ENCODE measurements at regions not wholly inside any gene's neighbourhood (a gene's known extent, or its start where the extent isn't known, plus 50 kb on each side); places are given as distances from the start of the nearest gene placed in this dataset.

GRCh38 chr4:117156806-117157205 is 71.4 kb upstream of the TRAM1L1 start:
- Histone ChIP-seq H4K8ac (ENCODE audit: low read length) (no peak overlapping the region), H3K23ac (ENCODE audit: low read length in 2 of 2) (no peak overlapping the region), H3K4me1 (ENCODE audit: control insufficient read depth, insufficient read depth, low read depth, low read length) (peaks cover 4% of the 10 kb centered on the region), H2AK5ac (ENCODE audit: low read length, severe bottlenecking) (no peak overlapping the region), H3K27ac (ENCODE audit: low read length, poor library complexity, severe bottlenecking) (no peak overlapping the region), H2AFZ (ENCODE audit: low read depth, low read length) (no peak overlapping the region), H4K91ac (ENCODE audit: low read length) (no peak overlapping the region), H3K36me3 (ENCODE audit: control insufficient read depth in 1 of 2, insufficient read depth in 2 of 2, low read depth in 1 of 2, low read length in 2 of 2) (no peaks in the 10 kb centered on the region), H3K4me3 (ENCODE audit: insufficient read depth in 1 of 2, low read depth in 1 of 2, low read length in 2 of 2) (no peak overlapping the region), H2BK15ac (ENCODE audit: low read depth, poor library complexity, severe bottlenecking) (no peak overlapping the region), H2BK12ac (ENCODE audit: low read length in 2 of 2) (no peak overlapping the region), H3K4me2 (ENCODE audit: low read length, poor library complexity, severe bottlenecking) (no peak overlapping the region), H2BK120ac (ENCODE audit: low read depth, low read length) (no peak overlapping the region), H3K9me3 (ENCODE audit: control insufficient read depth, low read length) (peaks cover 3% of the 10 kb centered on the region), H3K27me3 (ENCODE audit: control insufficient read depth in 1 of 2, insufficient read depth in 1 of 2, low read length in 2 of 2) (no peaks in the 10 kb centered on the region), H3K18ac (ENCODE audit: low read depth in 1 of 2, low read length in 2 of 2) (no peak overlapping the region), H3K79me1 (replicated peaks; ENCODE audit: low read length, poor library complexity, severe bottlenecking) (no peaks in the 10 kb centered on the region), H3K14ac (ENCODE audit: low read length in 2 of 2) (no peak overlapping the region), H3K9ac (ENCODE audit: low read length) (no peak overlapping the region), H2BK5ac (ENCODE audit: low read depth, low read length, poor library complexity, severe bottlenecking) (no peak overlapping the region), H3K4ac (ENCODE audit: low read depth in 1 of 2, low read length in 2 of 2) (no peak overlapping the region)
- DNase-seq: no peak
- WGBS: 0% methylated on average over 1 of the region's 2 CpGs

- no peak for DNase-seq
- Histone ChIP-seq H2BK120ac (ENCODE audit: low read depth, low read length) (no peak overlapping the region), H4K8ac (ENCODE audit: low read length) (no peak overlapping the region), H3K4ac (ENCODE audit: low read depth in 1 of 2, low read length in 2 of 2) (no peak overlapping the region), H3K36me3 (ENCODE audit: control insufficient read depth in 1 of 2, insufficient read depth in 2 of 2, low read depth in 1 of 2, low read length in 2 of 2) (no peaks in the 10 kb centered on the region), H3K4me1 (ENCODE audit: control insufficient read depth, insufficient read depth, low read depth, low read length) (peaks cover 4% of the 10 kb centered on the region), H3K27me3 (ENCODE audit: control insufficient read depth in 1 of 2, insufficient read depth in 1 of 2, low read length in 2 of 2) (no peaks in the 10 kb centered on the region), H3K23ac (ENCODE audit: low read length in 2 of 2) (no peak overlapping the region), H3K14ac (ENCODE audit: low read length in 2 of 2) (no peak overlapping the region), H3K27ac (ENCODE audit: low read length, poor library complexity, severe bottlenecking) (no peak overlapping the region), H2BK5ac (ENCODE audit: low read depth, low read length, poor library complexity, severe bottlenecking) (no peak overlapping the region), H3K18ac (ENCODE audit: low read depth in 1 of 2, low read length in 2 of 2) (no peak overlapping the region), H3K79me1 (replicated peaks; ENCODE audit: low read length, poor library complexity, severe bottlenecking) (no peaks in the 10 kb centered on the region), H3K4me2 (ENCODE audit: low read length, poor library complexity, severe bottlenecking) (no peak overlapping the region), H3K9ac (ENCODE audit: low read length) (no peak overlapping the region), H4K91ac (ENCODE audit: low read length) (no peak overlapping the region), H2BK12ac (ENCODE audit: low read length in 2 of 2) (no peak overlapping the region), H2BK15ac (ENCODE audit: low read depth, poor library complexity, severe bottlenecking) (no peak overlapping the region), H2AFZ (ENCODE audit: low read depth, low read length) (no peak overlapping the region), H3K4me3 (ENCODE audit: insufficient read depth in 1 of 2, low read depth in 1 of 2, low read length in 2 of 2) (no peak overlapping the region), H2AK5ac (ENCODE audit: low read length, severe bottlenecking) (no peak overlapping the region), H3K9me3 (ENCODE audit: control insufficient read depth, low read length) (no peaks in the 10 kb centered on the region)
Observed at GRCh38 chr4:117157360-117157759, 72.0 kb upstream of the TRAM1L1 start.

GRCh38 chr4:117162976-117163375 is 77.6 kb upstream of the TRAM1L1 start:
- WGBS: 89% methylated on average over 3 of the region's 3 CpGs
- no peak overlapping the region for H2BK15ac ChIP-seq (ENCODE audit: low read depth, poor library complexity, severe bottlenecking)
- no peak overlapping the region for H3K18ac ChIP-seq (ENCODE audit: low read depth in 1 of 2, low read length in 2 of 2)
- H3K36me3 ChIP-seq (ENCODE audit: control insufficient read depth in 1 of 2, insufficient read depth in 2 of 2, low read depth in 1 of 2, low read length in 2 of 2): no peaks in the 10 kb centered on the region
- no peak overlapping the region for H3K4ac ChIP-seq (ENCODE audit: low read depth in 1 of 2, low read length in 2 of 2)
- H2AK5ac ChIP-seq (ENCODE audit: low read length, severe bottlenecking): no peak overlapping the region
- H3K4me3 ChIP-seq (ENCODE audit: insufficient read depth in 1 of 2, low read depth in 1 of 2, low read length in 2 of 2): no peak overlapping the region
- no peak overlapping the region for H3K4me2 ChIP-seq (ENCODE audit: low read length, poor library complexity, severe bottlenecking)
- H3K27me3 ChIP-seq (ENCODE audit: control insufficient read depth in 1 of 2, insufficient read depth in 1 of 2, low read length in 2 of 2): no peaks in the 10 kb centered on the region
- H2AFZ ChIP-seq (ENCODE audit: low read depth, low read length): no peak overlapping the region
- H3K4me1 ChIP-seq (ENCODE audit: control insufficient read depth, insufficient read depth, low read depth, low read length): no peaks in the 10 kb centered on the region
- H3K23ac ChIP-seq (ENCODE audit: low read length in 2 of 2): no peak overlapping the region
- no peak overlapping the region for H2BK12ac ChIP-seq (ENCODE audit: low read length in 2 of 2)
- no peaks in the 10 kb centered on the region for H3K79me1 ChIP-seq (replicated peaks; ENCODE audit: low read length, poor library complexity, severe bottlenecking)
- no peak overlapping the region for H2BK120ac ChIP-seq (ENCODE audit: low read depth, low read length)
- no peak for DNase-seq
- H4K8ac ChIP-seq (ENCODE audit: low read length): no peak overlapping the region
- H4K91ac ChIP-seq (ENCODE audit: low read length): no peak overlapping the region
- no peak overlapping the region for H3K27ac ChIP-seq (ENCODE audit: low read length, poor library complexity, severe bottlenecking)
- H2BK5ac ChIP-seq (ENCODE audit: low read depth, low read length, poor library complexity, severe bottlenecking): no peak overlapping the region
- no peak overlapping the region for H3K9ac ChIP-seq (ENCODE audit: low read length)
- no peak overlapping the region for H3K14ac ChIP-seq (ENCODE audit: low read length in 2 of 2)
- no peaks in the 10 kb centered on the region for H3K9me3 ChIP-seq (ENCODE audit: control insufficient read depth, low read length)

GRCh38 chr4:117164338-117164737 is 79.0 kb upstream of the TRAM1L1 start:
- Histone ChIP-seq H4K8ac (ENCODE audit: low read length) (no peak overlapping the region), H3K9ac (ENCODE audit: low read length) (no peak overlapping the region), H3K4me3 (ENCODE audit: insufficient read depth in 1 of 2, low read depth in 1 of 2, low read length in 2 of 2) (no peak overlapping the region), H3K4me2 (ENCODE audit: low read length, poor library complexity, severe bottlenecking) (no peak overlapping the region), H3K18ac (ENCODE audit: low read depth in 1 of 2, low read length in 2 of 2) (no peak overlapping the region), H2BK15ac (ENCODE audit: low read depth, poor library complexity, severe bottlenecking) (no peak overlapping the region), H2AFZ (ENCODE audit: low read depth, low read length) (no peak overlapping the region), H3K4ac (ENCODE audit: low read depth in 1 of 2, low read length in 2 of 2) (no peak overlapping the region), H2BK5ac (ENCODE audit: low read depth, low read length, poor library complexity, severe bottlenecking) (no peak overlapping the region), H2BK12ac (ENCODE audit: low read length in 2 of 2) (no peak overlapping the region), H4K91ac (ENCODE audit: low read length) (no peak overlapping the region), H3K23ac (ENCODE audit: low read length in 2 of 2) (no peak overlapping the region), H3K79me1 (replicated peaks; ENCODE audit: low read length, poor library complexity, severe bottlenecking) (no peaks in the 10 kb centered on the region), H3K4me1 (ENCODE audit: control insufficient read depth, insufficient read depth, low read depth, low read length) (no peaks in the 10 kb centered on the region), H3K27me3 (ENCODE audit: control insufficient read depth in 1 of 2, insufficient read depth in 1 of 2, low read length in 2 of 2) (no peaks in the 10 kb centered on the region), H2BK120ac (ENCODE audit: low read depth, low read length) (no peak overlapping the region), H3K36me3 (ENCODE audit: control insufficient read depth in 1 of 2, insufficient read depth in 2 of 2, low read depth in 1 of 2, low read length in 2 of 2) (no peaks in the 10 kb centered on the region), H3K9me3 (ENCODE audit: control insufficient read depth, low read length) (no peaks in the 10 kb centered on the region), H2AK5ac (ENCODE audit: low read length, severe bottlenecking) (no peak overlapping the region), H3K27ac (ENCODE audit: low read length, poor library complexity, severe bottlenecking) (no peak overlapping the region), H3K14ac (ENCODE audit: low read length in 2 of 2) (no peak overlapping the region)
- WGBS: no CpG with 5 or more reads among the region's 1 CpG
- no peak for DNase-seq
